BJ (cell line): ENCODE measurements at regions not wholly inside any gene's neighbourhood (a gene's known extent, or its start where the extent isn't known, plus 50 kb on each side); places are given as distances from the start of the nearest gene placed in this dataset.

Experiments
- CTCF ChIA-PET: fragments of 350-600 bp; formaldehyde crosslinking; extraction: SDS; loops from one replicate; lab custom pipeline; 2021; ENCODE audit warnings: antibody characterized with exemption, inconsistent platforms; lab: Yijun Ruan, JAX
- POLR2A ChIA-PET: fragments of 300-600 bp; sonication (Branson Sonifier 250); formaldehyde crosslinking; extraction: SDS; loops from one replicate; lab custom pipeline; 2021; ENCODE audit warnings: antibody characterized with exemption; lab: Charles Lee
- DNase-seq: peaks from one replicate; pipeline ENCODE4 v3.0.0-alpha.2; 2011; ENCODE audit warnings: low read depth
- H3K27me3 ChIP-seq: 2 replicates; pipeline ENCODE4 v1.6.0; 2011; ENCODE audit warnings: low read length; ENCODE audit not compliant: control insufficient read depth, insufficient read depth
- H3K36me3 ChIP-seq: 2 replicates; pipeline ENCODE4 v1.5.1; 2011; ENCODE audit warnings: low read length; ENCODE audit not compliant: control insufficient read depth, insufficient read depth
- H3K4me3 ChIP-seq: 2 replicates; pipeline ENCODE4 v1.5.1; 2011; ENCODE audit warnings: low read depth, mild to moderate bottlenecking, control low read depth, low read length
- CTCF ChIP-seq: IDR thresholded peaks from 2 replicates; pipeline ENCODE4 v1.5.1; 2011; ENCODE audit warnings: low read depth, mild to moderate bottlenecking, control low read depth, inconsistent platforms, low read length, moderate library complexity; ENCODE audit not compliant: insufficient read depth

GRCh38 chr4:182177166-182177565, 66.0 kb upstream of the TENM3 start:
- Histone ChIP-seq H3K4me3 (no peak overlapping the region), H3K27me3 (no peaks in the 10 kb centered on the region), H3K36me3 (no peaks in the 10 kb centered on the region)
- ChIA-PET POLR2A (no interaction called here), CTCF (no interaction called here)
- DNase-seq = no peak
- no peak for TF ChIP-seq CTCF

DNA sequence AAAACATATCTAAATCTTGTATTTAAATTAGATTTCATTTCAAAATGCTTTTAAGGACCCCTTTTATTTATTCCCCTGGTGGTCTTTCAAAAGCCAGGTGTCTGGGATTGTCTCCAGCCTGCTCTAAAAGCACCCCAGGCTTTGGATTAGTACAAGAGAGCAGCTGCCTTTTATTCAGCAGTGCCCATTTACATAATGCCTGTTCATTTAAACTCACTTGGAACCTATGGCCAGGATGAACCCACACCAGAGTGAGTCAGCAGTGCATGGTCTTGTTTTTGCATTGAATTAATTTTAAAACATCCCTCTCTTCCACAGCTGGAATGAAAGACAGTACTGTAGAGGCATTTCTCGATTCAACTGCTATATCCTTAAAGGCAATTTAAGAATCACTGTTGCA, 64.1 kb upstream of the TENM3 start:
- no peak for TF ChIP-seq CTCF
- H3K36me3 ChIP-seq = no peaks in the 10 kb centered on the region
- no peaks in the 10 kb centered on the region for H3K27me3 ChIP-seq
- no peak for DNase-seq
- CTCF ChIA-PET = no interaction called here
- POLR2A ChIA-PET = no interaction called here
- H3K4me3 ChIP-seq = no peak overlapping the region

- CTCF ChIA-PET = no interaction called here
- TF ChIP-seq CTCF = no peak
- DNase-seq = no peak
These were observed 63.5 kb upstream of the TENM3 start for GRCh38 chr4:182179751-182180150.

DNA sequence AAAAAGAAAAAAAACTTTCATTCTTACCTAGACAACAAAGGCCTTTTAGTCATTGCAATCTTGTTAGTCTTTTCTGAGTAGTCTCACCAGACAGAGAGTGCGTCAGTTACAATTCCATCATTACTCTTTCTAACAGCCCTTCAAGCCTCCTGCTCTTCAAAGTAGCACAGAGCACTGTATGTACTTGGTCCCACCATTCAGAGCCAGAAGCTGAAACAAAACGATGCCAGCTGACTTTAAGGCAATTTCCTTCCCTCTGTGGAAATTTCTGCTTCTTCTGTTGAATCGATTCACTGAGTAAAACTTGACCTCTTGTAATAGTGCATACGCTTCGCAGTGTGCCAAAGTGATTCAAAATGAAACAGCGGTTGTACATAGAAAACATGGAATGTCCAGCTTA, 57.7 kb upstream of the TENM3 start:
- Histone ChIP-seq H3K36me3 (no peaks in the 10 kb centered on the region), H3K27me3 (no peaks in the 10 kb centered on the region), H3K4me3 (no peak overlapping the region)
- ChIA-PET CTCF (no interaction called here), POLR2A (no interaction called here)
- no peak for TF ChIP-seq CTCF
- no peak for DNase-seq

More at GRCh38 chr4:182179751-182180150, 63.5 kb upstream of the TENM3 start:
- POLR2A ChIA-PET = no interaction called here
- H3K36me3 ChIP-seq = no peaks in the 10 kb centered on the region
- H3K4me3 ChIP-seq = no peak overlapping the region
- H3K27me3 ChIP-seq = no peaks in the 10 kb centered on the region

DNA sequence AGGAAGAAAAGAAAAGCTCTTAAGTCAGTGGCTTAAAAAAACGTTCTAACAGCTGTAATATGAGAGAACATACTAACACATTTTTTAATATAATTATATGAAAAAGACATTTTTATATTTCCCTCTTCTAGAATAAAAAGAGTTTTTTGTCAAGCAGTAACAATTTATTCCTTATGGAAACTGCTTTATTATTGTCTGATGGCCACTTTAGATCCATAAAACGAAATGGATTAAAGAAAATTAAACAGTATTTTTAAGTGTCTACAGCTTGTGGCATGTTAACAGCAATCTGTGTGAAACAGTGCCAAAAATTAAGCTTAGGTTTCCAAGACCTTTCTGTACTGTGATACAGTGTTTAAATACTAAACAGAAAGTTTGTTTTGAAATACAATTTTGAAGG, 55.5 kb upstream of the TENM3 start:
- POLR2A ChIA-PET = no interaction called here

More for the DNA sequence above, 55.5 kb upstream of the TENM3 start:
- CTCF ChIA-PET = interaction anchor here (0.9 kb wide), 1 partner anchor 37 kb away, joined by 3 read pairs; no protein-coding TSS in a partner anchor
- Histone ChIP-seq H3K36me3 (no peaks in the 10 kb centered on the region), H3K27me3 (no peaks in the 10 kb centered on the region), H3K4me3 (no peak overlapping the region)
- no peak for DNase-seq
- TF ChIP-seq CTCF = no peak
